Neural crest cell (in vitro differentiated cells): ENCODE measurements at regions not wholly inside any gene's neighbourhood (a gene's known extent, or its start where the extent isn't known, plus 50 kb on each side); places are given as distances from the start of the nearest gene placed in this dataset.

ENCODE experiments used
- DNase-seq: peaks from one replicate; pipeline ENCODE4 v3.0.0; 2021; ENCODE audit warnings: low read depth, mixed read lengths, low spot score
- H3K27ac Mint-ChIP-seq: one replicate; pipeline ENCODE4 v1.8.0; 2021; ENCODE audit warnings: mild to moderate bottlenecking, mixed read lengths; ENCODE audit not compliant: unreplicated experiment
- H3K27me3 Mint-ChIP-seq: 2 replicates; pipeline ENCODE4 v1.8.0; 2021; ENCODE audit warnings: low read depth, mild to moderate bottlenecking, mixed read lengths
- H3K36me3 Mint-ChIP-seq: 2 replicates; pipeline ENCODE4 v1.8.0; 2021; ENCODE audit warnings: low read depth, mild to moderate bottlenecking, mixed read lengths
- H3K4me1 Mint-ChIP-seq: 2 replicates; pipeline ENCODE4 v1.8.0; 2021; ENCODE audit warnings: mixed read lengths
- H3K4me3 Mint-ChIP-seq: one replicate; pipeline ENCODE4 v1.8.0; 2021; ENCODE audit warnings: mild to moderate bottlenecking, mixed read lengths
- H3K9me3 Mint-ChIP-seq: 2 replicates; pipeline ENCODE4 v1.8.0; 2021; ENCODE audit warnings: mixed read lengths
- TF ChIP-seq, protein P1 (sequence below): fragments of 200-600 bp; sonication (generic); conservative IDR thresholded peaks from 2 replicates; pipeline ENCODE4 v1.5.0; 2021; ENCODE audit warnings: antibody characterized with exemption, mild to moderate bottlenecking

DNA sequence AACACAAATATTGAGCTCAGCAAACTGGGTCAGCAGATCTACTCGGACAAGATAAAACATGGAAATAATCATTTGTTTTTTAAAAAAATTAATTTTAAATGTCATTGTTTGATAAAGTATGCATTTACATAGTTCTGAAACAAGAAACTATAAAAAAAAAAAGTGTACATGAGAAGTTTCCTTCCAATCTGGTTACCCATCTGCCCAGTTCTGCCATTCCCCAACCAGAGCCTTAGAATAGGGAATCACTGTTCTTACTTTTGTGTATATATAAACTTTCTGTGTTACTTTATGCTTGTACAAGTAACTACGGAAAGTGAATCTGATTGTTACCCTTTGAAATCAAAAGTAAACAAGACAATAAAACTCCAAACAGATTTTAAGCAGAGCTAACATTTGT is 791.4 kb downstream of the HACE1 start:
- Mint-ChIP-seq H3K4me3 (no peak overlapping the region), H3K36me3 (no peaks in the 10 kb centered on the region), H3K4me1 (no peaks in the 10 kb centered on the region), H3K27me3 (peaks cover 3% of the 10 kb centered on the region), H3K27ac (no peak overlapping the region), H3K9me3 (no peaks in the 10 kb centered on the region)
- no peak for DNase-seq
- TF ChIP-seq, protein P1, sequence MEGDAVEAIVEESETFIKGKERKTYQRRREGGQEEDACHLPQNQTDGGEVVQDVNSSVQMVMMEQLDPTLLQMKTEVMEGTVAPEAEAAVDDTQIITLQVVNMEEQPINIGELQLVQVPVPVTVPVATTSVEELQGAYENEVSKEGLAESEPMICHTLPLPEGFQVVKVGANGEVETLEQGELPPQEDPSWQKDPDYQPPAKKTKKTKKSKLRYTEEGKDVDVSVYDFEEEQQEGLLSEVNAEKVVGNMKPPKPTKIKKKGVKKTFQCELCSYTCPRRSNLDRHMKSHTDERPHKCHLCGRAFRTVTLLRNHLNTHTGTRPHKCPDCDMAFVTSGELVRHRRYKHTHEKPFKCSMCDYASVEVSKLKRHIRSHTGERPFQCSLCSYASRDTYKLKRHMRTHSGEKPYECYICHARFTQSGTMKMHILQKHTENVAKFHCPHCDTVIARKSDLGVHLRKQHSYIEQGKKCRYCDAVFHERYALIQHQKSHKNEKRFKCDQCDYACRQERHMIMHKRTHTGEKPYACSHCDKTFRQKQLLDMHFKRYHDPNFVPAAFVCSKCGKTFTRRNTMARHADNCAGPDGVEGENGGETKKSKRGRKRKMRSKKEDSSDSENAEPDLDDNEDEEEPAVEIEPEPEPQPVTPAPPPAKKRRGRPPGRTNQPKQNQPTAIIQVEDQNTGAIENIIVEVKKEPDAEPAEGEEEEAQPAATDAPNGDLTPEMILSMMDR, result no peak

DNA sequence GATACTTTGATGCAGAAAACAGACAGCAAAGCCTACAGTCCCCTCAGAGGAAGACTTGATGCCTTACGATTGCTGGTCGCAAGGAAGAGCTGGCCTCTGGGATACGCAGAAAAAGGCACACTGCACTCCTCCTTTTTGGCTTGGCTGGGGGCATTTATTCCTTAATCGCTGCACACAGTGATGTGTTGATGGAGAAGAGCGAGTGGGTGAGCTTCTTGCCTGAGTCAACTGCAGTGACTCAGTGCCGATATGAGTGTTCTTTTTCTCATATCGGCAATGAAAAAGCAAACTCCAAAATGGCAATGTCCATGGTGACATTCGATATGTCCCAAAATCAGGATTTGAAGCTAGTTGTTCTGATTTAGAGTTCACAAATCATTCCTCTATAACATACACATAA is 794.8 kb downstream of the HACE1 start:
- H3K4me1 Mint-ChIP-seq, result no peaks in the 10 kb centered on the region
- no peaks in the 10 kb centered on the region for H3K9me3 Mint-ChIP-seq
- no peaks in the 10 kb centered on the region for H3K36me3 Mint-ChIP-seq
- TF ChIP-seq, protein P1, result no peak
- no peak overlapping the region for H3K27ac Mint-ChIP-seq
- no peak for DNase-seq
- H3K4me3 Mint-ChIP-seq, result no peak overlapping the region
- peaks cover 3% of the 10 kb centered on the region for H3K27me3 Mint-ChIP-seq

- no peak for DNase-seq
- Mint-ChIP-seq H3K9me3 (no peaks in the 10 kb centered on the region), H3K4me3 (no peak overlapping the region), H3K27me3 (no peaks in the 10 kb centered on the region), H3K4me1 (no peaks in the 10 kb centered on the region), H3K36me3 (no peaks in the 10 kb centered on the region), H3K27ac (no peak overlapping the region)
- TF ChIP-seq, protein P1, result no peak
These were observed 809.3 kb downstream of the HACE1 start for GRCh38 chr6:104050455-104050854.

GRCh38 chr6:104046426-104046825 is 813.3 kb downstream of the HACE1 start:
- Mint-ChIP-seq H3K36me3 (no peaks in the 10 kb centered on the region), H3K4me3 (no peak overlapping the region), H3K4me1 (no peaks in the 10 kb centered on the region), H3K27me3 (no peaks in the 10 kb centered on the region), H3K9me3 (peaks cover 3% of the 10 kb centered on the region), H3K27ac (no peak overlapping the region)
- TF ChIP-seq, protein P1, result no peak
- DNase-seq, result no peak

- TF ChIP-seq, protein P1, result no peak
- H3K27ac Mint-ChIP-seq, result no peak overlapping the region
- no peak overlapping the region for H3K4me3 Mint-ChIP-seq
These were observed 828.4 kb downstream of the HACE1 start for GRCh38 chr6:104031346-104031745.

DNA sequence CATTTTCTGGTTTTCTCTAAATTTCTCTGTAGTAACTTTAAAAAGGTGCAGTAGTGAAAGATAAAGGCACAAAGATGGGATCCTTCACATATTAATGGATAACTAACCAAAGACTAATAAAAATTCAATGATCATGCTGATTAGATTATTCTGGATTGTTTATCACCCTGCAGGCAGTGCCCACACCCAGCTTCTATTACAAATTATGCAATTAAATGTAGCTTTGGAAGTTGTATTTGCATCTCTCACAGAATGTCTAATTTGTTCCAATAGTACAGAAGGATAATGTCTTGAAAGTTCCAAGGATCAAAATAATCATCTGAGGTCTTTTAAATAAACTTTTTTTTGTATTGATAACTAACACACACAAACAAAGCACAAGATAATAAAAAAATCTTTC is 837.6 kb downstream of the HACE1 start:
- TF ChIP-seq, protein P1, result no peak
- H3K4me1 Mint-ChIP-seq, result no peaks in the 10 kb centered on the region
- no peak overlapping the region for H3K27ac Mint-ChIP-seq
- no peak overlapping the region for H3K4me3 Mint-ChIP-seq
- H3K9me3 Mint-ChIP-seq, result no peaks in the 10 kb centered on the region
- no peaks in the 10 kb centered on the region for H3K27me3 Mint-ChIP-seq
- H3K36me3 Mint-ChIP-seq, result no peaks in the 10 kb centered on the region
- no peak for DNase-seq

More at GRCh38 chr6:104031346-104031745, 828.4 kb downstream of the HACE1 start:
- H3K9me3 Mint-ChIP-seq, result no peaks in the 10 kb centered on the region
- H3K27me3 Mint-ChIP-seq, result no peaks in the 10 kb centered on the region
- no peak for DNase-seq
- no peaks in the 10 kb centered on the region for H3K4me1 Mint-ChIP-seq
- no peaks in the 10 kb centered on the region for H3K36me3 Mint-ChIP-seq
